Muscle layer of colon (tissue), 2 donors: ENCODE measurements at regions not wholly inside any gene's neighbourhood (a gene's known extent, or its start where the extent isn't known, plus 50 kb on each side); places are given as distances from the start of the nearest gene placed in this dataset.

Source experiments
- H3K27ac ChIP-seq: one replicate; pipeline ENCODE4 v1.7.0; 2013; ENCODE audit warnings: low read depth, mild to moderate bottlenecking, low read length, moderate library complexity
- H3K27me3 ChIP-seq, 2 donors: one replicate each; pipeline ENCODE4 v1.7.0; 2013; ENCODE audit warnings: low read length in 2 of 2, mild to moderate bottlenecking in 2 of 2; ENCODE audit not compliant: insufficient read depth in 2 of 2, control insufficient read depth in 1 of 2
- H3K36me3 ChIP-seq: one replicate; pipeline ENCODE4 v1.7.0; 2013; ENCODE audit warnings: mild to moderate bottlenecking, low read length; ENCODE audit not compliant: insufficient read depth
- H3K4me1 ChIP-seq: one replicate; pipeline ENCODE4 v1.7.0; 2013; ENCODE audit warnings: mild to moderate bottlenecking, low read length; ENCODE audit not compliant: insufficient read depth
- H3K4me3 ChIP-seq, 2 donors: one replicate each; pipeline ENCODE4 v1.7.0; 2013; ENCODE audit warnings: low read length in 2 of 2, low read depth in 1 of 2, mild to moderate bottlenecking in 1 of 2, moderate library complexity in 1 of 2
- H3K9ac ChIP-seq: one replicate; pipeline ENCODE4 v1.7.0; 2013; ENCODE audit warnings: low read length
- H3K9me3 ChIP-seq: one replicate; pipeline ENCODE4 v1.7.0; 2013; ENCODE audit warnings: mild to moderate bottlenecking, low read length
- donor health status: abdominal sarcoma.
- donor health status: Adenocarcinoma of cecum.

- H3K4me1 ChIP-seq: no peaks in the 10 kb centered on the region
- no peak overlapping the region for H3K9ac ChIP-seq
- H3K27ac ChIP-seq: no peak overlapping the region
- no peaks in the 10 kb centered on the region for H3K27me3 ChIP-seq
- no peak overlapping the region for H3K4me3 ChIP-seq
- no peaks in the 10 kb centered on the region for H3K36me3 ChIP-seq
- H3K9me3 ChIP-seq: no peaks in the 10 kb centered on the region
Observed at GRCh38 chr2:107582487-107582886, 244.2 kb upstream of the RGPD4 start.

GRCh38 chr2:107584577-107584976 is 242.1 kb upstream of the RGPD4 start:
- no peak overlapping the region for H3K27ac ChIP-seq
- no peak overlapping the region for H3K4me3 ChIP-seq
- no peaks in the 10 kb centered on the region for H3K4me1 ChIP-seq
- no peak overlapping the region for H3K9ac ChIP-seq
- no peaks in the 10 kb centered on the region for H3K36me3 ChIP-seq
- no peaks in the 10 kb centered on the region for H3K9me3 ChIP-seq
- no peaks in the 10 kb centered on the region for H3K27me3 ChIP-seq

- no peaks in the 10 kb centered on the region for H3K9me3 ChIP-seq
- H3K9ac ChIP-seq: no peak overlapping the region
- H3K4me3 ChIP-seq: no peak overlapping the region
- no peaks in the 10 kb centered on the region for H3K36me3 ChIP-seq
- H3K27me3 ChIP-seq: no peaks in the 10 kb centered on the region
- no peak overlapping the region for H3K27ac ChIP-seq
- no peaks in the 10 kb centered on the region for H3K4me1 ChIP-seq
Observed at GRCh38 chr2:107585851-107586250, 240.8 kb upstream of the RGPD4 start.

- Histone ChIP-seq H3K4me1 (no peaks in the 10 kb centered on the region), H3K36me3 (no peaks in the 10 kb centered on the region), H3K4me3 (no peak overlapping the region), H3K9me3 (no peaks in the 10 kb centered on the region), H3K9ac (no peak overlapping the region), H3K27me3 (no peaks in the 10 kb centered on the region), H3K27ac (no peak overlapping the region)
Observed at GRCh38 chr2:107588181-107588580, 238.5 kb upstream of the RGPD4 start.

- Histone ChIP-seq H3K4me3 (no peak overlapping the region), H3K27ac (no peak overlapping the region), H3K4me1 (no peaks in the 10 kb centered on the region), H3K27me3 (no peaks in the 10 kb centered on the region), H3K36me3 (no peaks in the 10 kb centered on the region), H3K9me3 (no peaks in the 10 kb centered on the region), H3K9ac (no peak overlapping the region)
Observed at GRCh38 chr2:107589079-107589491, 237.6 kb upstream of the RGPD4 start.

- H3K36me3 ChIP-seq: no peaks in the 10 kb centered on the region
- no peak overlapping the region for H3K9ac ChIP-seq
- no peaks in the 10 kb centered on the region for H3K27me3 ChIP-seq
- no peak overlapping the region for H3K4me3 ChIP-seq
- no peaks in the 10 kb centered on the region for H3K9me3 ChIP-seq
- H3K4me1 ChIP-seq: no peaks in the 10 kb centered on the region
- H3K27ac ChIP-seq: no peak overlapping the region
Observed at GRCh38 chr2:107591561-107592279, 235.0 kb upstream of the RGPD4 start.

GRCh38 chr2:107592280-107592624 is 234.4 kb upstream of the RGPD4 start:
- Histone ChIP-seq H3K4me3 (no peak overlapping the region), H3K9ac (no peak overlapping the region), H3K27me3 (no peaks in the 10 kb centered on the region), H3K36me3 (no peaks in the 10 kb centered on the region), H3K9me3 (no peaks in the 10 kb centered on the region), H3K27ac (no peak overlapping the region), H3K4me1 (no peaks in the 10 kb centered on the region)

- Histone ChIP-seq H3K9ac (no peak overlapping the region), H3K4me1 (no peaks in the 10 kb centered on the region), H3K27ac (no peak overlapping the region), H3K4me3 (no peak overlapping the region), H3K9me3 (no peaks in the 10 kb centered on the region), H3K36me3 (no peaks in the 10 kb centered on the region), H3K27me3 (no peaks in the 10 kb centered on the region)
Observed at GRCh38 chr2:107595285-107595684, 231.4 kb upstream of the RGPD4 start.

- no peaks in the 10 kb centered on the region for H3K27me3 ChIP-seq
- H3K4me3 ChIP-seq: no peak overlapping the region
- H3K27ac ChIP-seq: no peak overlapping the region
- H3K36me3 ChIP-seq: no peaks in the 10 kb centered on the region
- no peaks in the 10 kb centered on the region for H3K9me3 ChIP-seq
- H3K9ac ChIP-seq: no peak overlapping the region
- H3K4me1 ChIP-seq: no peaks in the 10 kb centered on the region
Observed at GRCh38 chr2:107595749-107596148, 230.9 kb upstream of the RGPD4 start.

- no peaks in the 10 kb centered on the region for H3K9me3 ChIP-seq
- no peaks in the 10 kb centered on the region for H3K4me1 ChIP-seq
- H3K36me3 ChIP-seq: no peaks in the 10 kb centered on the region
- no peak overlapping the region for H3K27ac ChIP-seq
- H3K27me3 ChIP-seq: no peaks in the 10 kb centered on the region
- H3K9ac ChIP-seq: no peak overlapping the region
- no peak overlapping the region for H3K4me3 ChIP-seq
Observed at GRCh38 chr2:107597507-107597906, 229.2 kb upstream of the RGPD4 start.

GRCh38 chr2:107602801-107603200 is 223.9 kb upstream of the RGPD4 start:
- Histone ChIP-seq H3K9ac (no peak overlapping the region), H3K9me3 (no peaks in the 10 kb centered on the region), H3K4me1 (no peaks in the 10 kb centered on the region), H3K36me3 (no peaks in the 10 kb centered on the region), H3K27me3 (no peaks in the 10 kb centered on the region), H3K4me3 (no peak overlapping the region), H3K27ac (no peak overlapping the region)

- H3K36me3 ChIP-seq: no peaks in the 10 kb centered on the region
- H3K9me3 ChIP-seq: no peaks in the 10 kb centered on the region
- no peak overlapping the region for H3K4me3 ChIP-seq
- H3K4me1 ChIP-seq: no peaks in the 10 kb centered on the region
- H3K27ac ChIP-seq: no peak overlapping the region
- no peak overlapping the region for H3K9ac ChIP-seq
- H3K27me3 ChIP-seq: no peaks in the 10 kb centered on the region
Observed at GRCh38 chr2:107607054-107607453, 219.6 kb upstream of the RGPD4 start.
